NB4 (cell line): ENCODE measurements at regions not wholly inside any gene's neighbourhood (a gene's known extent, or its start where the extent isn't known, plus 50 kb on each side); places are given as distances from the start of the nearest gene placed in this dataset.

Experiments
- DNase-seq: peaks from one replicate; pipeline ENCODE4 v3.0.0; 2010; ENCODE audit warnings: low read depth
- H3K4me3 ChIP-seq: one replicate; pipeline ENCODE4 v1.5.1; 2011; ENCODE audit warnings: mild to moderate bottlenecking, low read depth, low read length, moderate library complexity
- MYC ChIP-seq: IDR thresholded peaks from 2 replicates; pipeline ENCODE4 v1.6.1; 2011; ENCODE audit warnings: low read depth, low read length
- POLR2A ChIP-seq: IDR thresholded peaks from 2 replicates; pipeline ENCODE4 v1.6.1; 2011; ENCODE audit warnings: mild to moderate bottlenecking; ENCODE audit not compliant: insufficient read length; ENCODE audit errors: extremely low read depth
- TF ChIP-seq, protein P1 (sequence below): IDR thresholded peaks from one replicate; pipeline ENCODE4 v1.5.1; 2012; ENCODE audit warnings: low read depth, low read length
- TF ChIP-seq, protein P2 (sequence below): IDR thresholded peaks from 2 replicates; pipeline ENCODE4 v1.6.1; 2011; ENCODE audit warnings: low read depth, low read length

DNA sequence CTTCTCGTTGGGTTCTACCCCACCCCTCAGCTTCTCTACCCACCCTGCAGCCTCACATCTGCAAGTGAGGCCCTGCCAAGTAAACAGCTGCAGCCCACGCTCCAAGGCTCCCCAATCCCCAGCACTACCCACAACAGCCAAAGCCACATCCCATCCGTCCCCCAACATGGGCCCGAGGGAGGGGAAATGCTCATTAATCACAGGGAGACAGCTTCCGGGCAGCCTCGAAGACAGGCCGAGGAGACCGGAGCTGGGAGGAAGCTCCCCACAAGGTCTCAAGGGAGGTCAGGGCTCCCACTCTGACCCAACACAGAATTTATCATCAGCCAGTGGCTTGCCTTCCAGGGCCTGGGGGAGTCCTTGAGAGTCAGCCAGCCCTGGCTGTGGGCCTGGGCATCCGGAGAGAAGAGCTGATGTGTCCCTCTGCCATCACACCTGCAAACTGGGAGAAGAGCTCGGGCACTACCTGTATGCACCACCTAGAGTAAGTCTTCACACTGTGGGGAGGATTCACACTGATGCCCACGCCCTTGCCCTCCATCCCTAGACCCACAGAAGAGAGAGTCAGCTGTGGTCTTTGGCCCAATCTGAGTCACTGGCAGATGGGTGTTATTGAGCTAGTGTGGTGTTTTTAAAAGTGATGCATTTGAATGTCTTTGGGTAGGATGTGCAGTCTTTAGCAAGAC is 115.5 kb upstream of the ZMIZ1 start:
- H3K4me3 ChIP-seq = no peak overlapping the region
- DNase-seq = peak; percentile 100
- TF ChIP-seq MYC (peak; percentile 63), POLR2A (no peak)
- TF ChIP-seq, protein P1, sequence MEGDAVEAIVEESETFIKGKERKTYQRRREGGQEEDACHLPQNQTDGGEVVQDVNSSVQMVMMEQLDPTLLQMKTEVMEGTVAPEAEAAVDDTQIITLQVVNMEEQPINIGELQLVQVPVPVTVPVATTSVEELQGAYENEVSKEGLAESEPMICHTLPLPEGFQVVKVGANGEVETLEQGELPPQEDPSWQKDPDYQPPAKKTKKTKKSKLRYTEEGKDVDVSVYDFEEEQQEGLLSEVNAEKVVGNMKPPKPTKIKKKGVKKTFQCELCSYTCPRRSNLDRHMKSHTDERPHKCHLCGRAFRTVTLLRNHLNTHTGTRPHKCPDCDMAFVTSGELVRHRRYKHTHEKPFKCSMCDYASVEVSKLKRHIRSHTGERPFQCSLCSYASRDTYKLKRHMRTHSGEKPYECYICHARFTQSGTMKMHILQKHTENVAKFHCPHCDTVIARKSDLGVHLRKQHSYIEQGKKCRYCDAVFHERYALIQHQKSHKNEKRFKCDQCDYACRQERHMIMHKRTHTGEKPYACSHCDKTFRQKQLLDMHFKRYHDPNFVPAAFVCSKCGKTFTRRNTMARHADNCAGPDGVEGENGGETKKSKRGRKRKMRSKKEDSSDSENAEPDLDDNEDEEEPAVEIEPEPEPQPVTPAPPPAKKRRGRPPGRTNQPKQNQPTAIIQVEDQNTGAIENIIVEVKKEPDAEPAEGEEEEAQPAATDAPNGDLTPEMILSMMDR = no peak
- TF ChIP-seq, protein P2, sequence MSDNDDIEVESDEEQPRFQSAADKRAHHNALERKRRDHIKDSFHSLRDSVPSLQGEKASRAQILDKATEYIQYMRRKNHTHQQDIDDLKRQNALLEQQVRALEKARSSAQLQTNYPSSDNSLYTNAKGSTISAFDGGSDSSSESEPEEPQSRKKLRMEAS = peak; percentile 70; the same call in 1 of the 2 replicates

DNA sequence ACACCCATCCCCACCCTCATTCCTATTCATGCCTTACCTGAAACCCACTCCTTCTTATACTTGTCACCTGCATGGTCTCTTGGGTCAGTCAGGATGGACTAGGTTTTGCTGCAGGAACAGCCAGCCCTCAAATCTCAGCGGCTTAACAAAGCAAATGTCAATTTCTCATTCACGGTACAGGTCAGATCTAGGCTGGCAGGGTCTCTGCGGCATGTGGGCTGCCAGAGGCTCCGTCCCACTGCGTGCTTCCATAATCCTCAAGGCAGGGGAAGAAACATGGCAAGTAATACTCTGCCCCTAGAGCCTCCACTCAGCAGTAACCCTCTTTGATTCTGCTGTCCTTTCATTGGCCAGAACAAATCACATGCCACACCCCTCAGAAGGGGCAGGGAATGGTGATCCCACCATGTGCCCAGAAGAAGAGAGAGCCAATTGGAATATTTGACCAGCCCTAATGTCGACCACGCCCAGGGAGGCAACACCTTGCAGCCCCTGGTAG is 114.9 kb upstream of the ZMIZ1 start:
- TF ChIP-seq, protein P2 = no peak
- TF ChIP-seq MYC = no peak
- no peak for TF ChIP-seq POLR2A
- TF ChIP-seq, protein P1 = no peak
- no peak overlapping the region for H3K4me3 ChIP-seq
- DNase-seq = no peak

DNA sequence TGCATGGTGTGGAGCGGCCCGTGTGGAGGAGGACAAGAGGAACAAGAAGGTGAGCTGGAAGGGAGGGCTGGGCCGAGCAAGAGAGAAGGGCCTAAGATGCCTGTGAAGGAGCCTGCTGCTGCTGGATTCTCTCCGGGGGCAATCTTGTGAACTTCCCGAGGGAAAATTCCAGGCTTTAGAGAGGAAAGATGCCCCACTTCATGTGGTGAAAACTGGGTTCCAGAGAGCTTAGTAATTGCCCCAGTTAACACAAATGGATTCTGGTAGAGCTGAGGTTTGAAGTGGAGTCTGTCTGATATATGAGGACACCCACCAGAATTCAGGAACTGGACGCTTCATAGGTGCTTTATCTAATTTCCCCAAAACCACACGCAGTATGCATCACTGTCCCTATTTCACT is 114.1 kb upstream of the ZMIZ1 start:
- no peak for TF ChIP-seq POLR2A
- TF ChIP-seq MYC = no peak
- TF ChIP-seq, protein P1 = no peak
- TF ChIP-seq, protein P2 = no peak
- no peak overlapping the region for H3K4me3 ChIP-seq
- no peak for DNase-seq

DNA sequence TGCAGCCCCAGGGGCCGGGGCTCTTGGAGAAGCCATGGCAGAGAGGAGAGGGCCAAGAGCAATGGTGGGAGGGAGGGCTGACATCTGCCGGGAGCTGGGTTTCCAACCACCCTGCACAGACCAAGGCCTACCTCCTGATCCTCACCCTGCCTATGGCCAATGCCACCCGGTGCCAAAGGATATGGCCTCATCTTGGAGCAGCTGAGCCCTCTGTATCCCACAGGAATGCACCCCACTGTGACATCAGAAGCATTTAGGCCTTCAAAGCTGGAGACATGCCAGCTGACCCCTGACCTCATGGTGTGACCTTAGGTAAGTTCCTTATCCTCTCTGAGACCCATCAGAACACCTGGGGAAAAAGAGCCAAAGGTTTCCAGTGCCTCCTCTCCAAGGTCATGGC is 113.6 kb upstream of the ZMIZ1 start:
- no peak overlapping the region for H3K4me3 ChIP-seq
- TF ChIP-seq POLR2A = no peak
- no peak for DNase-seq

DNA sequence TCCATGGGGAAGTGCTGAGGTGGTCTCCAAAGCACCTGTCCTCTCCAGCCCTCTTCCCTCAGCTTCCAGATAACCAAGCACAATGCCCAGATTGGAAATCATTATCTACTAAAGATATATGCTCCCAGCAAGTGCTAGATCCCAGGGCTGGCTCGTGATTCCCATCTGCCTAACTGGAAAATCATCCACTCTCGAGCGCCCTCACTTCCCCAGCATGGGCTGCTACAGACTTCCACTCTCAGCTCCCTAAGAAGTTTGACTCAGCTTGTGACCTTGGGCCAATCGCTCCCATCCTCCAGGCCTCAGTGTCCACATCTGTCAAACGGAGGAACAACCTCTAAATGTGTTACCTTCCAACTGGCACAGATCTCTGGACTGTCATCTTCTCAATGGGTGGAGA is 112.4 kb upstream of the ZMIZ1 start:
- DNase-seq = no peak
- TF ChIP-seq, protein P1 = no peak
- no peak for TF ChIP-seq MYC
- TF ChIP-seq POLR2A = no peak
- TF ChIP-seq, protein P2 = no peak
- no peak overlapping the region for H3K4me3 ChIP-seq

DNA sequence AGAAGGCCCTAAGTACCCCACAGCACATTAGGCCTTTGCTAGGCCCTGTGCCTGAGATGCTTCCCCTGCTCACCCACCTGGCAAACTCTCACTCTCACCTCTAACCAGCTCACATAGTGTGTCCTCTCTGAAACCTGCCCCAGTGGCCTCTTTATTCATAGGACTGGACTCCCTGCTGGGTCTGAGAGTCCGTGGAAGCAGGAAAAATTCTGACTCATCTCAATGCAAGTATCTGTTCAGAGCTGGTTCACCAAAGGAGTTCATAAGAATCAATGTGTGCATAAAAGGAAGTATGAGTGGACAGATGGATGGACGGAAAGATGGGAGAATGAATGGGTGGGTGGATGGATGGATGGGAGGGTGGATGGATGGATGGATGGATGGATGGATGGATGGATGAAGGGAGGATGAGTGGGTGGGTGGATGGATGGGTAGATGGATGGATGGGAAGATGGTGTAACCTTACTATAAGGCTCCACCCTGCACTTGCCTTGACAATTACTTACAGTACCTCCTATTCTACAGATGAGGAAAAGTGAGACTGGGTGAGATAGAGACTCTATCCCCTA is 111.2 kb upstream of the ZMIZ1 start:
- no peak overlapping the region for H3K4me3 ChIP-seq

More for the DNA sequence above, 111.2 kb upstream of the ZMIZ1 start:
- no peak for TF ChIP-seq MYC
- no peak for TF ChIP-seq POLR2A
- TF ChIP-seq, protein P2 = no peak
- TF ChIP-seq, protein P1 = no peak
- DNase-seq = no peak
